K562 (cell line): ENCODE measurements at regions not wholly inside any gene's neighbourhood (a gene's known extent, or its start where the extent isn't known, plus 50 kb on each side); places are given as distances from the start of the nearest gene placed in this dataset.

Source experiments
- EZH2 ChIP-seq: IDR thresholded peaks from 2 replicates; pipeline ENCODE4 v1.6.1; 2012; ENCODE audit warnings: low read depth, mild to moderate bottlenecking, inconsistent platforms, low read length, borderline replicate concordance
- MXI1 ChIP-seq: IDR thresholded peaks from 2 replicates; pipeline ENCODE4 v1.6.1; 2011; ENCODE audit warnings: low read depth, mild to moderate bottlenecking, improper control_type of control experiment, low read length
- REST ChIP-seq, 2 experiments: fragments of 450-650 bp; formaldehyde crosslinking in 1 of 2; IDR thresholded peaks; 2 replicates each; pipeline versions ENCODE4 v1.4.0 to v1.6.1; 2014 to 2020; ENCODE audit warnings: mild to moderate bottlenecking in 2 of 2, borderline replicate concordance in 1 of 2, low read depth in 1 of 2
- YBX1 ChIP-seq: fragments of 450-650 bp; IDR thresholded peaks from 2 replicates; pipeline ENCODE4 v1.7.1; 2016; ENCODE audit warnings: mild to moderate bottlenecking
- ZNF24 ChIP-seq: fragments of 450-650 bp; IDR thresholded peaks from 2 replicates; pipeline ENCODE4 v1.6.1; 2016
- ZNF609 ChIP-seq: sonication (generic); formaldehyde crosslinking; IDR thresholded peaks from 2 replicates; pipeline ENCODE4 v1.8.1; 2023; ENCODE audit warnings: missing genetic modification reagents, mild to moderate bottlenecking, borderline replicate concordance

GRCh38 chr7:357531-358209 is 67.7 kb downstream of the FOXL3 start:
- TF ChIP-seq ZNF24 (no peak), ZNF609 (CRISPR knock-in tag) (no peak), REST (IDR thresholded peaks at IDR 0.05; ENCODE audit: borderline replicate concordance) (no peak), REST (CRISPR knock-in tag; IDR thresholded peaks at IDR 0.05; ENCODE audit: low read depth) (no peak), EZH2 (no peak), MXI1 (no peak), YBX1 (no peak)
